ENCODE measurements at regions not wholly inside any gene's neighbourhood (a gene's known extent, or its start where the extent isn't known, plus 50 kb on each side); places are given as distances from the start of the nearest gene placed in this dataset.

DNA sequence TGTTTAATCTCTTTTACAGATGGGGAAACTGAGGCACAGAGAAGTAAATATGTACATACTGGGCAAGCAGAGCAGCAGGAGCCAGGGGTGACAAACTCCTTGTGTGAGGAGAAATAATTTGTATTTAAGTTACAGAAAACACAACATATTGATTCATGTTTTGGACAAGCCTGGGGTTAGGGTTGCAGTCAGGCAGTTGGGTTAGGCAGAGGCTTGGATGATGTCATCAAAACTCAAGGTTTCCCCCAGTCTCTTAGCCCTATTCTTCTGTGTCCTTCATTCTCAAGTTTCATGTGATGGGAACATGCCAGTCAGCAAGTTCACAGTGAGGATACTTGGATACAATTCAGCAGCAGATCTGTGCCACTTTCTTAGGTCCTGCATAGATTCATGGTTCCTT lies 181.4 kb downstream of the CXCL12 start:
- TF ChIP-seq SIN3A (IDR thresholded peaks at IDR 0.05; ENCODE audit: low read depth): no peak
- TF ChIP-seq, protein P1, sequence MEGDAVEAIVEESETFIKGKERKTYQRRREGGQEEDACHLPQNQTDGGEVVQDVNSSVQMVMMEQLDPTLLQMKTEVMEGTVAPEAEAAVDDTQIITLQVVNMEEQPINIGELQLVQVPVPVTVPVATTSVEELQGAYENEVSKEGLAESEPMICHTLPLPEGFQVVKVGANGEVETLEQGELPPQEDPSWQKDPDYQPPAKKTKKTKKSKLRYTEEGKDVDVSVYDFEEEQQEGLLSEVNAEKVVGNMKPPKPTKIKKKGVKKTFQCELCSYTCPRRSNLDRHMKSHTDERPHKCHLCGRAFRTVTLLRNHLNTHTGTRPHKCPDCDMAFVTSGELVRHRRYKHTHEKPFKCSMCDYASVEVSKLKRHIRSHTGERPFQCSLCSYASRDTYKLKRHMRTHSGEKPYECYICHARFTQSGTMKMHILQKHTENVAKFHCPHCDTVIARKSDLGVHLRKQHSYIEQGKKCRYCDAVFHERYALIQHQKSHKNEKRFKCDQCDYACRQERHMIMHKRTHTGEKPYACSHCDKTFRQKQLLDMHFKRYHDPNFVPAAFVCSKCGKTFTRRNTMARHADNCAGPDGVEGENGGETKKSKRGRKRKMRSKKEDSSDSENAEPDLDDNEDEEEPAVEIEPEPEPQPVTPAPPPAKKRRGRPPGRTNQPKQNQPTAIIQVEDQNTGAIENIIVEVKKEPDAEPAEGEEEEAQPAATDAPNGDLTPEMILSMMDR (IDR thresholded peaks at IDR 0.05 in 2 of 3, conservative IDR thresholded peaks at IDR 0.05 in 1 of 3; ENCODE audit: borderline replicate concordance in 1 of 3, insufficient read depth in 1 of 3, low read depth in 2 of 3, low read length in 2 of 3): no peak
- TF ChIP-seq POLR2A (IDR thresholded peaks at IDR 0.05; ENCODE audit: borderline replicate concordance, extremely low read depth, insufficient read depth, insufficient read length): no peak
- TF ChIP-seq, protein P2, sequence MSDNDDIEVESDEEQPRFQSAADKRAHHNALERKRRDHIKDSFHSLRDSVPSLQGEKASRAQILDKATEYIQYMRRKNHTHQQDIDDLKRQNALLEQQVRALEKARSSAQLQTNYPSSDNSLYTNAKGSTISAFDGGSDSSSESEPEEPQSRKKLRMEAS (IDR thresholded peaks at IDR 0.05): no peak
- TF ChIP-seq POLR2AphosphoS5 (IDR thresholded peaks at IDR 0.05; ENCODE audit: low read depth, low read length): no peak
- TF ChIP-seq EZH2phosphoT487 (IDR thresholded peaks at IDR 0.05; ENCODE audit: borderline replicate concordance): no peak
- no peak for TF ChIP-seq ZFX (IDR thresholded peaks at IDR 0.05)
- TF ChIP-seq SP1 (IDR thresholded peaks at IDR 0.05; ENCODE audit: low read depth): no peak
- TF ChIP-seq RAD21 (IDR thresholded peaks at IDR 0.05; ENCODE audit: low read depth): no peak
- TF ChIP-seq, protein P3, sequence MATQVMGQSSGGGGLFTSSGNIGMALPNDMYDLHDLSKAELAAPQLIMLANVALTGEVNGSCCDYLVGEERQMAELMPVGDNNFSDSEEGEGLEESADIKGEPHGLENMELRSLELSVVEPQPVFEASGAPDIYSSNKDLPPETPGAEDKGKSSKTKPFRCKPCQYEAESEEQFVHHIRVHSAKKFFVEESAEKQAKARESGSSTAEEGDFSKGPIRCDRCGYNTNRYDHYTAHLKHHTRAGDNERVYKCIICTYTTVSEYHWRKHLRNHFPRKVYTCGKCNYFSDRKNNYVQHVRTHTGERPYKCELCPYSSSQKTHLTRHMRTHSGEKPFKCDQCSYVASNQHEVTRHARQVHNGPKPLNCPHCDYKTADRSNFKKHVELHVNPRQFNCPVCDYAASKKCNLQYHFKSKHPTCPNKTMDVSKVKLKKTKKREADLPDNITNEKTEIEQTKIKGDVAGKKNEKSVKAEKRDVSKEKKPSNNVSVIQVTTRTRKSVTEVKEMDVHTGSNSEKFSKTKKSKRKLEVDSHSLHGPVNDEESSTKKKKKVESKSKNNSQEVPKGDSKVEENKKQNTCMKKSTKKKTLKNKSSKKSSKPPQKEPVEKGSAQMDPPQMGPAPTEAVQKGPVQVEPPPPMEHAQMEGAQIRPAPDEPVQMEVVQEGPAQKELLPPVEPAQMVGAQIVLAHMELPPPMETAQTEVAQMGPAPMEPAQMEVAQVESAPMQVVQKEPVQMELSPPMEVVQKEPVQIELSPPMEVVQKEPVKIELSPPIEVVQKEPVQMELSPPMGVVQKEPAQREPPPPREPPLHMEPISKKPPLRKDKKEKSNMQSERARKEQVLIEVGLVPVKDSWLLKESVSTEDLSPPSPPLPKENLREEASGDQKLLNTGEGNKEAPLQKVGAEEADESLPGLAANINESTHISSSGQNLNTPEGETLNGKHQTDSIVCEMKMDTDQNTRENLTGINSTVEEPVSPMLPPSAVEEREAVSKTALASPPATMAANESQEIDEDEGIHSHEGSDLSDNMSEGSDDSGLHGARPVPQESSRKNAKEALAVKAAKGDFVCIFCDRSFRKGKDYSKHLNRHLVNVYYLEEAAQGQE (IDR thresholded peaks at IDR 0.05; ENCODE audit: low read depth): no peak
- TF ChIP-seq EZH2 (IDR thresholded peaks at IDR 0.05): no peak
- no peak for TF ChIP-seq EGR1 (IDR thresholded peaks at IDR 0.05; ENCODE audit: low read depth)
- TF ChIP-seq FOSL1 (IDR thresholded peaks at IDR 0.05; ENCODE audit: low read depth): no peak
- TF ChIP-seq CEBPB (IDR thresholded peaks at IDR 0.05; ENCODE audit: low read depth): no peak

Data from HCT116 (cell line).